Retinal pigment epithelial cell (primary cell): ENCODE measurements at regions not wholly inside any gene's neighbourhood (a gene's known extent, or its start where the extent isn't known, plus 50 kb on each side); places are given as distances from the start of the nearest gene placed in this dataset.

Experiments used
- DNase-seq: peaks from one replicate; pipeline ENCODE4 v3.0.0-alpha.2; 2010; ENCODE audit warnings: low read depth
- H3K4me3 ChIP-seq: 2 replicates; pipeline ENCODE4 v1.5.1; 2011; ENCODE audit warnings: mild to moderate bottlenecking, low read length, control low read depth, moderate library complexity
- CTCF ChIP-seq: conservative IDR thresholded peaks from 2 replicates; pipeline ENCODE4 v1.5.1; 2011; ENCODE audit warnings: low read depth, low read length, control low read depth, inconsistent platforms

- no peak for DNase-seq
- no peak for TF ChIP-seq CTCF
- no peak overlapping the region for H3K4me3 ChIP-seq
Measured at GRCh38 chr10:36872702-36873393, 252.6 kb upstream of the ANKRD30A start.

GRCh38 chr10:36840788-36841187, 284.6 kb upstream of the ANKRD30A start:
- H3K4me3 ChIP-seq: no peak overlapping the region
- DNase-seq: no peak
- no peak for TF ChIP-seq CTCF

GRCh38 chr10:36837416-36837815, 288.0 kb upstream of the ANKRD30A start:
- DNase-seq: no peak
- no peak overlapping the region for H3K4me3 ChIP-seq
- TF ChIP-seq CTCF: no peak

GRCh38 chr10:36819781-36820180, 305.6 kb upstream of the ANKRD30A start:
- DNase-seq: no peak
- no peak overlapping the region for H3K4me3 ChIP-seq
- TF ChIP-seq CTCF: no peak

- no peak overlapping the region for H3K4me3 ChIP-seq
- no peak for DNase-seq
- TF ChIP-seq CTCF: no peak
Measured at GRCh38 chr10:36817898-36818297, 307.5 kb upstream of the ANKRD30A start.

GRCh38 chr10:36808625-36809362, 316.6 kb upstream of the ANKRD30A start:
- H3K4me3 ChIP-seq: no peak overlapping the region
- no peak for TF ChIP-seq CTCF
- DNase-seq: no peak

- no peak for DNase-seq
- no peak overlapping the region for H3K4me3 ChIP-seq
- TF ChIP-seq CTCF: no peak
Measured at GRCh38 chr10:36803229-36803628, 322.2 kb upstream of the ANKRD30A start.
